ENCODE measurements at regions not wholly inside any gene's neighbourhood (a gene's known extent, or its start where the extent isn't known, plus 50 kb on each side); places are given as distances from the start of the nearest gene placed in this dataset.

DNA sequence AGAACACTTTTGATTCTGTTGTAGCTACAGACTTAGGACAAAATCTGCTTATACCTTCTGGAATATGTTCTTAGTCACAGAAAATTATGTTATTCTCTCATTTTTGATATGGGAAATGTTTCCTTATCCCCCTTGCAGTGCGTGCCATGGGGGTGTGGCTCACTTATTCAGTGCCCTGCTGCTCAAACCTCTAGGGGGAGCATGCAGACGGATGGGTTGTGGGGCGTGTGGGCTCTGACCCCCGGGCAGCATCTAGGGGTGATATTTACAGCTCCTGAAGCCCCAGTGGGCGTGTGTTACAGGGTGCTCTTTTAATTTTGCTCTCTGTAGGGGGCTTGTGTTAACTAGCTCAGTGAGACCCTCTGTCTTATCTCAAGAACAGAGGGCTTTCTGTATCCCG, 61.3 kb upstream of the FERMT1 start:
- Histone ChIP-seq H3K27me3 (ENCODE audit: insufficient read depth, low read depth, low read length) (no peaks in the 10 kb centered on the region), H3K79me2 (replicated peaks; ENCODE audit: insufficient read depth, low read length) (no peaks in the 10 kb centered on the region), H2AFZ (ENCODE audit: low read depth, low read length) (no peak overlapping the region), H3K9me2 (ENCODE audit: insufficient read depth, low read length) (no peaks in the 10 kb centered on the region), H3K4me2 (ENCODE audit: low read length) (no peak overlapping the region), H3K36me3 (ENCODE audit: insufficient read depth, low read length) (no peaks in the 10 kb centered on the region), H3K4me3 (ENCODE audit: low read length) (no peak overlapping the region), H3K27ac (ENCODE audit: low read length) (no peak overlapping the region), H3K9ac (ENCODE audit: low read length) (no peak overlapping the region), H4K20me1 (ENCODE audit: insufficient read depth) (no peaks in the 10 kb centered on the region), H3K9me3 (ENCODE audit: low read length) (no peaks in the 10 kb centered on the region), H3F3A (ENCODE audit: insufficient read depth, low read length, poor library complexity, severe bottlenecking) (no peaks in the 10 kb centered on the region)
- no peak for TF ChIP-seq EP300 (conservative IDR thresholded peaks at IDR 0.05; ENCODE audit: poor library complexity, severe bottlenecking)

DNA sequence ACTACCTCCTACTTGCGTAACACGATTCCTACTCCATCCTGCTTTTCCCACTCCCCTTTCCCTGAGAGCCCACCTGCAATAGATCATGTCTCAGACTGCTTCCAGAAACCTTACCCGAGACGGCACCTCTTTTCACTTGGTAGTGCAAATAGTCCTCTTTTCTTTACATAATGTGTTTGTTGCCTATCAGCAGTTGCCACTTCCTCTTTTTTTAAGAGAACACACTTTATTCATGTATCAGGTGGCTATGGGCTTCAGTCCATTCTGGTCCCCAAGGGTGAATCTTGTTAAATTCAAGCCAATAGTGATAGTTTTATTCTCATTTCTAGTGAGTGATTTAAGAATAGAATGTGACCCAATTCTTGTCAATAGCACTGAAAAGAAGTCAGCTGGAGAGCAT, 57.7 kb upstream of the FERMT1 start:
- no peaks in the 10 kb centered on the region for H3K79me2 ChIP-seq (replicated peaks; ENCODE audit: insufficient read depth, low read length)
- H3K4me2 ChIP-seq (ENCODE audit: low read length): no peak overlapping the region
- no peak overlapping the region for H3K9ac ChIP-seq (ENCODE audit: low read length)
- no peaks in the 10 kb centered on the region for H4K20me1 ChIP-seq (ENCODE audit: insufficient read depth)
- no peaks in the 10 kb centered on the region for H3K9me2 ChIP-seq (ENCODE audit: insufficient read depth, low read length)
- no peaks in the 10 kb centered on the region for H3K36me3 ChIP-seq (ENCODE audit: insufficient read depth, low read length)
- H3K4me3 ChIP-seq (ENCODE audit: low read length): no peak overlapping the region
- H3K9me3 ChIP-seq (ENCODE audit: low read length): no peaks in the 10 kb centered on the region
- TF ChIP-seq, protein P1, sequence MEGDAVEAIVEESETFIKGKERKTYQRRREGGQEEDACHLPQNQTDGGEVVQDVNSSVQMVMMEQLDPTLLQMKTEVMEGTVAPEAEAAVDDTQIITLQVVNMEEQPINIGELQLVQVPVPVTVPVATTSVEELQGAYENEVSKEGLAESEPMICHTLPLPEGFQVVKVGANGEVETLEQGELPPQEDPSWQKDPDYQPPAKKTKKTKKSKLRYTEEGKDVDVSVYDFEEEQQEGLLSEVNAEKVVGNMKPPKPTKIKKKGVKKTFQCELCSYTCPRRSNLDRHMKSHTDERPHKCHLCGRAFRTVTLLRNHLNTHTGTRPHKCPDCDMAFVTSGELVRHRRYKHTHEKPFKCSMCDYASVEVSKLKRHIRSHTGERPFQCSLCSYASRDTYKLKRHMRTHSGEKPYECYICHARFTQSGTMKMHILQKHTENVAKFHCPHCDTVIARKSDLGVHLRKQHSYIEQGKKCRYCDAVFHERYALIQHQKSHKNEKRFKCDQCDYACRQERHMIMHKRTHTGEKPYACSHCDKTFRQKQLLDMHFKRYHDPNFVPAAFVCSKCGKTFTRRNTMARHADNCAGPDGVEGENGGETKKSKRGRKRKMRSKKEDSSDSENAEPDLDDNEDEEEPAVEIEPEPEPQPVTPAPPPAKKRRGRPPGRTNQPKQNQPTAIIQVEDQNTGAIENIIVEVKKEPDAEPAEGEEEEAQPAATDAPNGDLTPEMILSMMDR (IDR thresholded peaks at IDR 0.05; ENCODE audit: poor library complexity, severe bottlenecking): no peak
- TF ChIP-seq POLR2AphosphoS5 (IDR thresholded peaks at IDR 0.05) (no peak), RAD21 (conservative IDR thresholded peaks at IDR 0.05) (no peak), REST (IDR thresholded peaks at IDR 0.05; ENCODE audit: borderline replicate concordance) (no peak), TAF1 (IDR thresholded peaks at IDR 0.05; ENCODE audit: low read depth) (no peak), MXI1 (conservative IDR thresholded peaks at IDR 0.05; ENCODE audit: poor library complexity, severe bottlenecking) (no peak), EP300 (conservative IDR thresholded peaks at IDR 0.05; ENCODE audit: poor library complexity, severe bottlenecking) (no peak), EZH2 (IDR thresholded peaks at IDR 0.05; ENCODE audit: borderline replicate concordance, insufficient read depth, low read length, poor library complexity, severe bottlenecking) (no peak), SMC3 (conservative IDR thresholded peaks at IDR 0.05; ENCODE audit: poor library complexity) (no peak)
- no peaks in the 10 kb centered on the region for H3K27me3 ChIP-seq (ENCODE audit: insufficient read depth, low read depth, low read length)
- no peaks in the 10 kb centered on the region for H3F3A ChIP-seq (ENCODE audit: insufficient read depth, low read length, poor library complexity, severe bottlenecking)
- no peak overlapping the region for H2AFZ ChIP-seq (ENCODE audit: low read depth, low read length)
- H3K27ac ChIP-seq (ENCODE audit: low read length): no peak overlapping the region

DNA sequence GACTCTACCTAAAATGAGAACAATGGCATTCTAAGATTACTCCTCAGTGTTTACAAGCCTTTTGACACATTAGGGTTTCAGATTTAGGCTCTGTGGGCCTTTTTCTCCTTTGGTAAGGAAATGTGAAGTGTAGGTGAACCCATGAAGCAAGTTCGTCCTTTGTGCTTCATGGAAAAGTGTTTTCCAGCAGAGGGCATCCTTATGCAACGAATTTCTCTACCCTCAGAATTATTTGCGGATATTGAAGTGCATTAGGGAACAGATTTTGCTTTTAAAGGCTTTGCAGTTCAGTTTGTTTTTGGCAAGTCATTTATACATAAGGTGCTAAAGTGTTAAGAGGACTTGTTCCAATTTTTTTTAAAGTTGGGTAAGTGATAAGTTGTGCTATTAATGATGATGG, 55.7 kb upstream of the FERMT1 start:
- Histone ChIP-seq H3F3A (ENCODE audit: insufficient read depth, low read length, poor library complexity, severe bottlenecking) (no peaks in the 10 kb centered on the region), H3K79me2 (replicated peaks; ENCODE audit: insufficient read depth, low read length) (no peaks in the 10 kb centered on the region), H3K27me3 (ENCODE audit: insufficient read depth, low read depth, low read length) (no peaks in the 10 kb centered on the region), H3K4me2 (ENCODE audit: low read length) (no peak overlapping the region), H2AFZ (ENCODE audit: low read depth, low read length) (no peak overlapping the region), H4K20me1 (ENCODE audit: insufficient read depth) (no peaks in the 10 kb centered on the region), H3K9me3 (ENCODE audit: low read length) (no peaks in the 10 kb centered on the region), H3K9ac (ENCODE audit: low read length) (no peak overlapping the region), H3K9me2 (ENCODE audit: insufficient read depth, low read length) (no peaks in the 10 kb centered on the region), H3K4me3 (ENCODE audit: low read length) (no peak overlapping the region), H3K27ac (ENCODE audit: low read length) (no peak overlapping the region), H3K36me3 (ENCODE audit: insufficient read depth, low read length) (no peaks in the 10 kb centered on the region)
- TF ChIP-seq SMC3 (conservative IDR thresholded peaks at IDR 0.05; ENCODE audit: poor library complexity) (peak; percentile 85), MXI1 (conservative IDR thresholded peaks at IDR 0.05; ENCODE audit: poor library complexity, severe bottlenecking) (no peak), RAD21 (conservative IDR thresholded peaks at IDR 0.05) (peak; percentile 83)
- TF ChIP-seq, protein P1 (IDR thresholded peaks at IDR 0.05; ENCODE audit: poor library complexity, severe bottlenecking): peak; percentile 77
